ACHN (cell line): ENCODE measurements at regions not wholly inside any gene's neighbourhood (a gene's known extent, or its start where the extent isn't known, plus 50 kb on each side); places are given as distances from the start of the nearest gene placed in this dataset.

ENCODE experiments used
- DNase-seq: peaks from one replicate; pipeline ENCODE4 v3.0.0-alpha.2; 2015
- in situ Hi-C: cut with HindIII; loops from 2 replicates; pipeline ENCODE4 v1.10.0; 2017; ENCODE audit warnings: low sequenced_read_pairs, low pct_ligation_motif_present, low pct_unique_long_range_greater_than_20kb

DNA sequence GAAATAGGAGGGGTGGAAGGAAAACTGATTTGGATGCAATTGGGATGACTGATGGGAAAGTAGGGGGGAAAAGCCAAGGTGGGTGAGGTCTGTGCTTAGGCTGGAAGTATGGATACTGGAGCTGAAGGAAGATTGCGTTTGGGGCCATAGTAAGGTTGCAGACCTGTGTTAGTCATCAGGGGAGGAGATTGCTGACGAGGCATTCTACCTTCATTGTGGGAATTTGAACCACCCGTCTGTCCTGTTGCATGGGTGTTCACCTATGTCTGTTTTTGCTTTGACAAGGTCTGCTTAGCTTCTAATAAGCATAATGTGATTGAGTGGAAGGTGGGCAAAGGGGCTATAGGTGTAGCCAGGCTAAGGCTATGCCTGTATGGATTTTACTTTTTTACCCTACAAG is 323.8 kb downstream of the BLID start:
- in situ Hi-C loops, result no loop called here
- DNase-seq, result no peak

DNA sequence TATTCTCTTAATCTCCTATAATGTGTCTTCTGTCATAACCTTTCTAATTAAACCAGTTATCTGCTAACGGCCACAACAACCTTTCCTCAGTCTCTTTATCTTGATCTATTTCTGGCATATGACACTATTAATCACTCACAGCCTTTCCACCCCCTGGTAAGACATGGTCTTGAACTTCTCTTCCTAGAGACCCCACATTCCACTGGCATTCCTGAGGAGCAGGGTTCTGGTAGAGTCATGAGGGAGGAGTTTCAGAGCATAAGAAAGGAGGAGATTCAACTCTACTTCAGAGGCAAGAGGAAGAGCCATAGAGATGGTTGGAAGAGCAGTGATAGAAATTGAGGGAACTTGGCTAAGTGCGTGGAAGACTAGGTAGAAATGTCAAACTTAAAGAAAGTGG is 325.6 kb downstream of the BLID start:
- no peak for DNase-seq
- in situ Hi-C loops, result no loop called here

DNA sequence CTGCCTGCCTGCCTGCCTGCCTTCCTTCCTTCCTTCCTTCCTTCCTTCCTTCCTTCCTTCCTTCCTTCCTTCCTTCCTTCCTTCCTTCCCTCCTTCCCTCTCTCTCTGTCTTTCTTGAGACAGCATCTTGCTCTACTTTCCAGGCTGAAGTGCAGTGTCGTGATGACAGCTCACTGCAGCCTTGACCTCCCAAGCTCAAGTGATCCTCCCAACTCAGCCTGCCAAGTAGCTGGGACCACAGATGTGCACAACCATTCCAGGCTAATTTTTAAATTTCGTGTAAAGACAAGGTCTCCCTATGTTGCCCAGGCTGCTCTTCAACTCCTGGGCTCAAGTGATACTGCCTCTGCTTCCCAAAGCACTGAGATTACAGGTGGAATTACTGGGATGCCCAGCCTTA is 328.2 kb upstream of the SORL1-AS1 start:
- in situ Hi-C loops, result no loop called here
- DNase-seq, result no peak

DNA sequence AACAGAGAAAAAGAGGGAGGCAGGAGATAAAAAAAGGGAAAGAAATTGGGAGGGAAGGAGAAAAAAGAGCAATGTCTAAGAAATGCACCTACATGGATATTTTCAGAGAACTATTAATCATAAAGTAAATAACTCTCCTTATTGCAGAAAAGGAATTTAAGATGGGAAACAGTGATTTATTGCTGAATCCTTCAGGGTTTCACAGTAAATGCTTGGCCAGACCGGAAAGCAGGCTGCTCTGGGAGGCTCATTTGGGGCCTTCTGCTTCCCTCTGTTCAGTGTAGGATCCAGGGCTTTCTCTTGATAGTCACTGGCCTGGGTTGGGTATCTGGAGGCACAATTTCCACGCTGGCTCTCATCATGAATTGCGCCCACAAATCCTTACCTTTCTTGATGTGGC is 324.3 kb upstream of the SORL1-AS1 start:
- DNase-seq, result no peak
- in situ Hi-C loops, result no loop called here

DNA sequence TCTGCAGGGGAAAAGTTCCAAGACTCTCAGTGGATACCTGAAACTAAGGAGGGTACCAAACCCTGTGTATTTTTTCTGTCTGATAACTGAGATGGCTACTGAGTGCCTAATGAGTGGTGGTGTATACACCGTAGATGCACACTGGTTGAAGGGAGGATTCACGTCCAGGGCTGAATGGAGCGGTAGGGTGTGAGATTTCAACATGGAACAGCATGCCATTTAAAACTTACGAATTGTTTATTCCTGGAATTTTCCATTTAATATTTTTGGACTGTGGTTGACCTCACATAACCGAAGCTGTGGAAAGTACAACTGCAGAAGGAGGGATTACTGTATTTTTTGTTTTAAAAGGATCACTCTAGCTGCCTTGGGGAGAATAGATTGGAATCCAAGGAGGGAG is 322.5 kb upstream of the SORL1-AS1 start:
- in situ Hi-C loops, result no loop called here
- DNase-seq, result no peak

DNA sequence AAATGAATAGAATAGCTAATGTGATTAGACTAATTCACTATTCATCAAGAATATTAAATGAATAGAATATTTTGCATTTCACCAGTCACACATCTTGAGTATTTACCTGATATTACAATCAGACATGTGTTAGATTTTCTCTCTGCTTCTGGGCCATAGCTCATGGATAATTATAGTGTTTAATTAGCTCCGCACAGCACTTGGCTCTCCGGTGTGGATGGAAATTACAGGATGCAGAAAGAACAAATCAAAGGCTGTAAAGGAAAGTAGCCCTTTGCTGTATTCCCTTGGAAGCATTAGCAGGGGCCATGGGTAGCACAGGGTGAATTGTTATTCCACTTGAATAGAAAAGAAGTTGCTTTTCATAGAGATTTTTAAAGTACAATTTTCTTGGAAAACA is 320.3 kb upstream of the SORL1-AS1 start:
- in situ Hi-C loops, result no loop called here
- DNase-seq, result no peak

DNA sequence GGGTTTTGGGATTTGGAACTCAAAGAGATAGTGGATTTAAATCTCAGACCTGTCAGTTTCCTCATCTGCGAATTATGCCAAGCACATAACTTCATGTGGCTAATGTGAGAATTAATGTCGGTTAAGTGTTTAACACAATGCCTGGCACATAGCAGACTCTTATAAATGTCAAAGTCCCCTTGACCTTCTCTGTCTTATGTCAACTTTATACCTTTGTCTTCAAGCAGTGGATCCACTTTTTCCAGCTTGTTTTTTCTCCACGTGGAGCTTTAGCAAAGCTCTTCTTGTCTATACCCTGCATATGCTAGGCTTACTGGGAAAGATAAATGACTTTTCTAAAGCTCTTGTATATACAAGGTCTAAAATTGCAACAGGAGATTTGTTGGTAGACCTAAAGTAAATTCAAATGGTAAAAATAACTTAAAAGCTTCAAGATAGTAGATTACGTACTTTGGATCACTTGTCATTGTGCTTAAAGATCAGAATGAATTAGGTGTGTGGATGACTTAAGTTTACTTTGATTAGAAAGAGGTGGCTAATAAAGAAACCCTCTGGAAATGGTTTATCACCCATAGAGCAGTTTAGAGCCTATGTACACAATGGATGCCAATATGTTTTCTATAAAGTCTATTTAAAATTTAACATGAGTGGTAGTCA is 318.3 kb upstream of the SORL1-AS1 start:
- DNase-seq, result no peak
- in situ Hi-C loops, result no loop called here

DNA sequence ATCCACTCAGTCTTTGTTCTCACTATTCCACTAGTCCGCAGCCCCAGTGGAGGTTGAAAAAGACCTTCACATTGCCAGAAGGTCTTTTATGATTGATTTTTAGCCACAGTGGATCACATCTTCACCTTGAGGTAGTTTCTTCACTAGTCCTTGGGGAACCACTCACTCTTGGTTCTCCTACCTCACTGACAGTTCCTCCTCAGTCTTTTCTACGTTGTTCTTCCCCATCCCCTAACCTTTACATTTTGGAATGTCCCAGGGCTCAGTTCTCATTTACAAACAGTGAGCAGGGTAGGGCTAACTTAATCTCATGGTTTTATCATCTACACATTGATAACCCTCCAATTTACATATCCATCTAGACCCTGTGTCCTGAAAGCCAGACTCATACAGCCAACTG is 316.4 kb upstream of the SORL1-AS1 start:
- in situ Hi-C loops, result no loop called here
- no peak for DNase-seq

DNA sequence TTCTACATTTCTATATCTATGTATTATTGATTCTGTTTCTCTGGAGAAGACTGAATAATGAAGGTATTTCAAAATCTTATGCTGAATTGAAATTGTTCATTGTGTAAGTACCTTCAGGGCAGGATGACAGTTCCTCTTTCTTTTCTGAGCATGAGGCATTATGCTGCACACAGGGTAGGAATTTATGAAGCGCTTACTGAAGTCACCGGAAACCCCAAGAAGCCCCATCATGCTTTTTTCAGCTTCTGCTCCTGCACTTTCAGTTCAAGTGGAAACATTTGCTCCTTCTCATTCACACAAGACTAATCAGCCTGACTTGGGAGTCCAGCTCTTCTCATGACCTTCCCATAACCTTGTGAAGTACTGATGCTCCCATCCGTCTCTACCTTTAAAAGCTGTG is 314.7 kb upstream of the SORL1-AS1 start:
- in situ Hi-C loops, result no loop called here
- DNase-seq, result no peak

DNA sequence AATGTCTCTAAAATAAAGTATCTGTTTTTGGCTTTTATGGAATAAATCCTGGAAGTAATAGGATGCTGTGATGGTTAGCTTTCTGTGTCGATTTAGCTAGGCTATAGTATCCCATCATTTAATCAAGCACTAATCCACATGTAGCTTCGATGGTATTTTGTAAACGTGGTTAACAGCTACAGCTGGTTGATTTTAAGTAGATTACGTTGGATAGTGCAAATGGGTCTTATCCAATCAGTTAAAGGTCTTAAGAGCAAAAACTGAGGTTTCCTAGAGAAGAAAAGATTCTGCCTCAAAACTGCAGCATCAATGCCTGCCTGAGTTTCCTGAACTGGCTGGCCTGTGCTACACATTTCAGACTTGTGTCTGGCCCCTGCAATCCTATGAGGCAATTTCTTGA is 314.2 kb upstream of the SORL1-AS1 start:
- DNase-seq, result no peak
- in situ Hi-C loops, result no loop called here

DNA sequence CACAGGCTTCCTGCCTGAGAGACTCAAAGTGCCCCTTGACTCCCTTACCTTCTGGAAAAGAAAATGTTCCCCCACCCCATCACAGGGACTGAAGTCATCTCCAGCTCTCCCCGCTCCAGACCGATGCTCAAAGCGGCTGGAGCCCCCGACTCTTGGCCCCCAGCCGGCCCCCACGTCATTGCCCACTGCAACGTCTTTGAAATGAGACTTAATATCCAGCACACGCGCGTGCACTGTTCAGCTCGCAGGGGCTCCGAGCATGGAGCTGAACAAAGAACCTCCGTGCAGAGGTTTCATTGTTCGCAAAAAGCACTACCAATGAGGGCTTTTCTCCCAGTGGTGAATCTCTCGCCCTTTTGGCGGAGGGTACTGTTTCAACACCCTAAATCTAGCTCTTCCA is 313.4 kb upstream of the SORL1-AS1 start:
- in situ Hi-C loops, result no loop called here
- DNase-seq, result no peak

DNA sequence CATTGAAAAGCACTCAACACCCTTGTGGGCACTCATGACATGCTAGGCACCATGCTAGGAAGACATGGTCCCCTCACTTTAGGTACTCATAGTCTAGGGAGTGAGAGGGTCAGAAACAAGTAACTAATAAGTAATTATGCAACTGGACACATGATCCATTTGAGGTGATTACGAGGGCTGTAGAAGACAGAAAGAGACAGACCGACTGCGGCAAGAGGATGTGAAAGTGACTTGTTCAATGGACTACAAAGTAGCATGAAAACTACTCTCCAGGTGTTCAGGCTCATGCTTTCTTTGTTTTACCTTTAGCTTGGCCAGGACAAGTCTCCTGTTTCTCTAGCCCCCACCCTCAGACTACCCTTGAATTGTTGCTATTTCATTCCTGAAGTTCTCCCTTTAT is 310.8 kb upstream of the SORL1-AS1 start:
- in situ Hi-C loops, result no loop called here

DNA sequence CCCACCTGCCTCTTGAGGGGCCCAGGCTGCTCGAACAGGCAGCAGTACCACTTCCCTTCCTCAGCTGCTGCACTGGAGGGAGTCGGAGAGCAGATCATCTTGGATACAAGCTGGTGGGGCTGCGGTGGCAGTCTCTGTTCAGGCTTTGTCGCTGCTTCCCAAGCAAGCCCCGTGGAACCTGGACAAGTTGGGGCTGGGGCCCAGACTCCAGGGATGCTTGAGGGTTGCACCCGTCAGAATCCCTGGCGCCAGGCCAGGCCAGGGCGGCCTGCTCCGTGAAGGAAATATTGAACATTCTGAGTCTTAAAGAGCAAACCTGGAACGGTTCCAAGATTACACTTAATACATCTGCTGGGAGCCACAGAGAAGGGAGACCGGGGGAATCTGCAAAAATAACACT is 310.1 kb upstream of the SORL1-AS1 start:
- in situ Hi-C loops, result no loop called here
- DNase-seq, result no peak

More for the DNA sequence above, 310.8 kb upstream of the SORL1-AS1 start:
- DNase-seq, result no peak

DNA sequence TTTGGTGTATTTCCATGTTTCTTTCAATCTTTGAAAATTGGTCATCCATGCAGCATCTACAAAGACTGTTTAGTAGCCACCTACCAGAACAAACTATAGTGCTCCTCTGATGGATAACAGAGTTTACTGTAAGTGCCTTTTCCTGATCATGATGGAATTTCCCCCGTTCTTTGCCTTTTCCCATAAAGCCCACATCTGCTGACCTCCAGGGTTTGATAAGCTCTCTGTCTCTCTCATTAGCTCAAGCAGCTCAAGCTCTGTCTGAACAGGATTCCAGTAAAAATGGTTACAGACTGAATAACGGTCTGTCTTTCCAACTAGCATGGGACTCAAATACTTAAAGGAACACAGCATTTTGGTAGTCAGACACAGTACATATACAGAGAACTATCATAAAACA is 308.4 kb upstream of the SORL1-AS1 start:
- in situ Hi-C loops, result no loop called here

DNA sequence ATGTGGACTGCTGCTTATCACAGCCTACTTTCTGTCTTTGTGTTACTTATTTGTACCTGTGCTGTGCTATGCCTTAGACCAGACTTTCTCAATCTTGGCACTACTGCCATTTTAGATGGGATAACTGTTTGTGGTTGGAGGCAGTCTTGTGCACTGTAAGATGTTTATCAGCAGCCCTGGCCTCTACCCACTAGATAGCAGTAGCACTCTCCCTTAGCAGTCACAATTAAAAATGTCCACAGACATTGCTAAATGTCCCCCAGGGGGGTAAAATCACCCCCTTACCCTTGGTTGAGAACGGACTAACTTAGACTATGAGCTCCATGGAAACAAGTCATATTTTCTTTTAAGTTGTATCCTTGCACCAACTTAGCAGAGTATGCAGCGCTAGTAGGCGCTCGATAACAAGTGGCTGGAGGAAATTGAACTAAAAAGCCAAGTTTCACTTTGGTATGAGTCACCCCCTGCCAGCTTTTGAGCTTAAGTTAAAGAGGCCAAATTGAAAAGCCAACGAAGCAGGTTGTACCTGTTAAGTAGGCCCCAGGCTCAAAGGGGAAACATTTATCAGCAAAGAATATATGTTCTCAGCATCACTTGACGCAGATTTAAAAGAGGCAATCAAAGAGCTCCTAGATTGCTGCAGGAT is 304.8 kb upstream of the SORL1-AS1 start:
- in situ Hi-C loops, result no loop called here
- no peak for DNase-seq

More for the DNA sequence above, 308.4 kb upstream of the SORL1-AS1 start:
- no peak for DNase-seq

DNA sequence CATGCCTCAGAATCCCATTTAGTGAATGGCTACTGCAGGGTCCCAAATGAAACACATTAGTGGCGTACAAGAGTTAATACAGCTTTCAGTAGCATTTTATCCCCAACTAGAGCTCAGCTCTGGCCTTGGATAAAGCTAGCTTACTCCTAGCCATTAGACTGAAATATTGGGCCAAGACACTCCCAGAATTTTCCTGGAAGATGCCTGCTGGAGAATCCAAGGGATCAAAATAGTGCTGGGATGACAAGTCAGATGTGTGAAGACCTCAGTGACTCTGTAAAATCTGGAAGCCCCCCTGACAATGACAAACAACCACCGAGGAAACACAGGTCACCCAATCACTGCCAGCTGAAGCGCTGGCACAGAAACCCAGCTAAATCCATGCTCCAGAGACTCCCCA is 303.1 kb upstream of the SORL1-AS1 start:
- in situ Hi-C loops, result no loop called here
- no peak for DNase-seq

DNA sequence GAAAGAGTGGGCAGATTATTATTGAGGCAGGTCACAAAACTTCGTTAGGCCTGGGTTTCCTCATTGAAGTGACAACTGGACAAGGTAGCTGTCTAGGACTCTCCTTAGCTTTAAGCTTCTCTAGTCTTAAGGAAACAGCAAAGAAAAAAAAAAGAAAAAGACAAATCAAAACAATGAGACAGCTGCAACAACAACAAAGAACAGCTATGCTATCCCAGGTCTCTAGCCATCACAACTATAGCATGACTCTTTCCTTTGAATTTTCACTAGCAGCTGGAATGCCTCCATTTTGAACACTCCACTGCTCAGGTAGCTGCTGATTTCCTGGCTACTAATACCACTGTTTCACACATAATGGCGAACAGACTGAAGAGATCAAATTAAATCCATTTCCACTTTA is 302.4 kb upstream of the SORL1-AS1 start:
- DNase-seq, result no peak
- in situ Hi-C loops, result no loop called here

DNA sequence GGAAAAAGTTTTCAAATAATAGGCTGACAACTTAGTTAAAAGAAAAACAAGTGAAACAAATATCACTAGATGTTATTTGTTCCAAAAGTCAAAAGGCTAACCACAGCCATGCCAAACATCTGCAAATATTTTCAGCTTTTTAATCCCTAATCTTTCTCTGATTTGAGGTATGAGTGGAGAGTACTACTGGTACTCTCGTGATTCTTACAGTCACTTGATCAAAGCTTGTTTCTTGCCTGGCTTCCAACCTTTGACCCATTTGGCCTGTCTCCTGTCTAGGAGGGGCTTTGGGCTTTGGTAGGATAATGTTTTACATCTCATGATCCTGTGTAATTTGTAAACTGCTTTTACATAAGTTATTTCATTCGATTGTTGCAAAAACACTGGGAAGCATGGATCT is 301.8 kb upstream of the SORL1-AS1 start:
- in situ Hi-C loops, result no loop called here
- no peak for DNase-seq

DNA sequence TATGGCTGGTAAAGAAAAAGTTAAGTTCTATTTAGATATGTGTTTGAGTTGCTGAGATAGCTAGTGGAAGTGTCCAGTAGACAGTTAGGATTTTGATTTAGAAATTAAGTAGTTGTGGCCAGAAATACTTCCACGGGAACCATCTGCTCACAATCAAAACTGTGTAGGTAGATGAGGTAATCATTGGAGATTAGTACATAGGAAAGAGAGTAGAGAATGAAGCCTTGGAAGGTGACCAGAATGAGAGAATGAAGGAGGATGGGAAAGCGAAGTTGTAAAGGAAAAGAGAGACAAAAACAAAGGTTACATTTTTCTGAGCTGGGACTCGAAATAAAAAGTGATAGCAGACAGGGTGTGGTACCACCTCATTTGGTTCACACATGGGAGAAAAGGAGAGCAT is 296.9 kb upstream of the SORL1-AS1 start:
- no peak for DNase-seq
- in situ Hi-C loops, result no loop called here

DNA sequence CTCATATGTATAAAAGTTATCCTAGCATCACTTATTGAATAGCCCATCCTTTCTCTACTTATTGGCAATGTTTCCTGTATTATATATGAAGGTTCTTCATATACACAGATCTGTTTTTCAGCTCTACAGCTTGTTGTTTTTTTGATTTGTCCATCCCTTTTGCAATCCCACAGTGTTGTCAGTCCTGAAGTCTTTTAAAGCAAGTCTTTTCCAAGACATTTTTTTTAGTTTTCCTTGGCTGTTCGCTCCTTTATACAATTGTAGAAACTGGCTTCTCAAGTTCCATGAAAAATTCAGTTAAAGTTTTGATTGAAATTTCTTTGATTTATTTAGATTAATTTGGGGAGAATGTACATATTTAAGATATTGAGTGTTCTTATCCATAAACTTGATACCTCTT is 295.3 kb upstream of the SORL1-AS1 start:
- in situ Hi-C loops, result no loop called here

DNA sequence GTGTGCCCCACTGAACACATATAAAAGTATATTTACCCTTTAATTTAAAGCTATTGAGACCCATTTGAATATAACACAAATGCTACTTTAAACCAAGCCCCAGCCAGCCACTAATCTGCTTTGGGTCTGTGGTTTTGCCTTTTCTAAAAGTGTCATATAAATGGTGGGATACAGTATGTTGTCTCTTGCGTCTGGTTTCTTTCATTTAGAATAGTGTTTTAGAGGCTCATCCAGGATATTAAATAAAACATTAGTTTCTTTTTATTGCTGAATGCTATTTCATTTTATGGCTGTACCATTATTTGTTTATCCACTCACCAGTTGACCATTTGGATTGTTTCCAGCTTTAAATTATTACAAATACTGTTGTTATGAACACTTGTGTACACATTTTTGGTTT is 290.5 kb upstream of the SORL1-AS1 start:
- DNase-seq, result no peak
- in situ Hi-C loops, result no loop called here

More for the DNA sequence above, 295.3 kb upstream of the SORL1-AS1 start:
- no peak for DNase-seq
